ENCODE measurements at regions not wholly inside any gene's neighbourhood (a gene's known extent, or its start where the extent isn't known, plus 50 kb on each side); places are given as distances from the start of the nearest gene placed in this dataset.

DNA sequence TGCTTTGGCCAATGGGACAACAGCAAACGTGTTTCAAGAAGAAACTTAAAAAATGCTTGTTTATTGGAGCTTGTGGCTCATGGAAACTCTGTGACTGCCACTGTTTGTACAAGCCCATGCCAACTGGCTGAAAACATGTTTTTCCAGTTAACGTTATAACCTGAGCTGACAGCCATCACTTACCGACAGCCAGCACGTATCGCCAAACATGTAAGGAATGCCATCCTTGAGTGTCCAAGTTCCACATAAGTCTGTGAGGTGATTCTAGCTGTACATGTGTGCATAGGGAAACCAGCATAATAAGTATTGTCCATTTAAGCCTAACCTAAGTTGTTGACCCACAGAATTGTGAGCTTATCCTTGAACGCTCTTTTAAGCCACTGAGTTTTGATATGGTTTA is 596.9 kb downstream of the TRHDE start:
- Histone ChIP-seq H3K36me3 (ENCODE audit: insufficient read depth, low read length) (no peaks in the 10 kb centered on the region), H3K9me3 (ENCODE audit: control insufficient read depth in 1 of 2, insufficient read depth in 1 of 2, low read length in 2 of 2) (peaks cover 0 to 3% of the 10 kb centered on the region in 2 experiments), H3K4me3 (ENCODE audit: low read length) (no peak overlapping the region), H3K4me1 (ENCODE audit: insufficient read depth, low read length) (no peaks in the 10 kb centered on the region), H3K27me3 (ENCODE audit: control insufficient read depth in 1 of 2, insufficient read depth in 2 of 2, low read length in 2 of 2) (no peaks in the 10 kb centered on the region), H3K27ac (ENCODE audit: low read depth in 1 of 2, low read length in 2 of 2) (no peak overlapping the region)
- Mint-ChIP-seq H3K36me3 (ENCODE audit: low read depth) (no peaks in the 10 kb centered on the region), H3K9me3 (peaks cover 4% of the 10 kb centered on the region), H3K27me3 (no peaks in the 10 kb centered on the region), H3K4me3 (no peak overlapping the region), H3K27ac (no peak overlapping the region), H3K4me1 (ENCODE audit: low read depth) (no peaks in the 10 kb centered on the region)
- intact Hi-C loops (cut with DNase I, micrococcal nuclease): no loop called here
- ChIA-PET CTCF (no interaction called here), POLR2A (no interaction called here)
- TF ChIP-seq, protein P1, sequence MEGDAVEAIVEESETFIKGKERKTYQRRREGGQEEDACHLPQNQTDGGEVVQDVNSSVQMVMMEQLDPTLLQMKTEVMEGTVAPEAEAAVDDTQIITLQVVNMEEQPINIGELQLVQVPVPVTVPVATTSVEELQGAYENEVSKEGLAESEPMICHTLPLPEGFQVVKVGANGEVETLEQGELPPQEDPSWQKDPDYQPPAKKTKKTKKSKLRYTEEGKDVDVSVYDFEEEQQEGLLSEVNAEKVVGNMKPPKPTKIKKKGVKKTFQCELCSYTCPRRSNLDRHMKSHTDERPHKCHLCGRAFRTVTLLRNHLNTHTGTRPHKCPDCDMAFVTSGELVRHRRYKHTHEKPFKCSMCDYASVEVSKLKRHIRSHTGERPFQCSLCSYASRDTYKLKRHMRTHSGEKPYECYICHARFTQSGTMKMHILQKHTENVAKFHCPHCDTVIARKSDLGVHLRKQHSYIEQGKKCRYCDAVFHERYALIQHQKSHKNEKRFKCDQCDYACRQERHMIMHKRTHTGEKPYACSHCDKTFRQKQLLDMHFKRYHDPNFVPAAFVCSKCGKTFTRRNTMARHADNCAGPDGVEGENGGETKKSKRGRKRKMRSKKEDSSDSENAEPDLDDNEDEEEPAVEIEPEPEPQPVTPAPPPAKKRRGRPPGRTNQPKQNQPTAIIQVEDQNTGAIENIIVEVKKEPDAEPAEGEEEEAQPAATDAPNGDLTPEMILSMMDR (IDR thresholded peaks at IDR 0.05): no peak
- ATAC-seq (ENCODE audit: poor library complexity) (no peak), DNase-seq (no peak)

DNA sequence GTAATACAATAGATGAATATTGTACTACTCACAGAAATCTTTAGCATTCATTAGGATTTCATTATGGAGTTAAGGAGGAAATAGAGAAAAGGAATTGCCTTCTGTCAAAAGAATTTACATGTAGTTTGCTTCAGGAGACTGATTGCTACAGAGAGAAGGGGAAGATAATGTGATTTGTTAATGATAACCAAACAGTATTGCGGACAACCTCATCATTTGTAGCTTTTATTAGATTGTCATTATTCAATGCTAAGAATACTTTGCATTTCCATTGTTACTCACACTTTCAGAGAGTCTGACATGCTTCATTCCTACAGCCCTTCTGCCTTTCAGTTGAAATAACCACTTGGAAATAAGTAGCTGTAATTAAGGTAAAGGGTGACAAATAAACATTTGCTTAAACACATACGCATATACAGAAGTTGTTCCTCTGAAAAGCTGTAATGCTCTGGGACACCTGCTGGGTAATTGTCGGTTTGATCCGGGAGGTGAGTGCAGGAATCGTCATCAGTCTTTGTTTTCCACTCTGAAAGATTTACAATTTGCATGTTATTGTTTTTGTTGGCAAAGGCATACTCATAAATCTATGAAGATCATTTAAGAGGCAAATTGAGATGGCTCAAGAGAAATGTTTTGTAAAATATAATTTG is 600.2 kb downstream of the TRHDE start:
- CTCF ChIA-PET: no interaction called here

DNA sequence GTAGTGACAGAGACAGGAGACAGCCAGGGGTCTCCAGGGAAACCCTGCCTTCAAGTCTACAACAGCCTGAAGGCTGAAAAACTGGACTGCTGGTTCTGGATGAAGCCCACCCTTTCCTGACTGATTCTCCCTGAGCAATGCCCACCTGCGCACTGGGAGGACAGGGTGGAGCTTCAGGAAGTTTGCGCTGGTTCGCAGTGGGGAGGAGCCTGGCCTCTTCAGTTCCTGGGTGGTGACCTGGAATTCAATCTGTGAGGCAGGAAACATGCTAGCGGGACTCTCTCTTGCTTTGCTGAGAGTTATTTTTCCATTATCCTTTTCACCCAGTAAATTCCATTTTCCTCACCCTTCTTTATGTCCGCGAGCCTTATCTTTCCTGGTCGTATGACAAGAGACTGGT is 600.8 kb downstream of the TRHDE start:
- Mint-ChIP-seq H3K4me3 (no peak overlapping the region), H3K27ac (no peak overlapping the region), H3K9me3 (peaks cover 8% of the 10 kb centered on the region), H3K36me3 (ENCODE audit: low read depth) (no peaks in the 10 kb centered on the region), H3K4me1 (ENCODE audit: low read depth) (no peaks in the 10 kb centered on the region), H3K27me3 (no peaks in the 10 kb centered on the region)
- Histone ChIP-seq H3K9me3 (ENCODE audit: control insufficient read depth in 1 of 2, insufficient read depth in 1 of 2, low read length in 2 of 2) (peaks cover 3 to 6% of the 10 kb centered on the region in 2 experiments), H3K27ac (ENCODE audit: low read depth in 1 of 2, low read length in 2 of 2) (no peak overlapping the region), H3K4me1 (ENCODE audit: insufficient read depth, low read length) (no peaks in the 10 kb centered on the region), H3K4me3 (ENCODE audit: low read length) (no peak overlapping the region), H3K36me3 (ENCODE audit: insufficient read depth, low read length) (no peaks in the 10 kb centered on the region), H3K27me3 (ENCODE audit: control insufficient read depth in 1 of 2, insufficient read depth in 2 of 2, low read length in 2 of 2) (no peaks in the 10 kb centered on the region)
- ChIA-PET CTCF (no interaction called here), POLR2A (no interaction called here)
- ATAC-seq (ENCODE audit: poor library complexity) (no peak), DNase-seq (no peak)
- intact Hi-C loops (cut with DNase I, micrococcal nuclease): no loop called here
- TF ChIP-seq, protein P1 (IDR thresholded peaks at IDR 0.05): no peak

More for the DNA sequence above, 600.2 kb downstream of the TRHDE start:
- H3K36me3 ChIP-seq (ENCODE audit: insufficient read depth, low read length): no peaks in the 10 kb centered on the region
- DNase-seq (no peak), ATAC-seq (ENCODE audit: poor library complexity) (no peak)
- no peak overlapping the region for H3K4me3 Mint-ChIP-seq
- no peak overlapping the region for H3K27ac Mint-ChIP-seq
- no peaks in the 10 kb centered on the region for H3K27me3 ChIP-seq (ENCODE audit: control insufficient read depth in 1 of 2, insufficient read depth in 2 of 2, low read length in 2 of 2)
- peaks cover 3 to 6% of the 10 kb centered on the region in 2 experiments for H3K9me3 ChIP-seq (ENCODE audit: control insufficient read depth in 1 of 2, insufficient read depth in 1 of 2, low read length in 2 of 2)
- no peak overlapping the region for H3K4me3 ChIP-seq (ENCODE audit: low read length)
- no peaks in the 10 kb centered on the region for H3K27me3 Mint-ChIP-seq
- H3K4me1 ChIP-seq (ENCODE audit: insufficient read depth, low read length): no peaks in the 10 kb centered on the region
- TF ChIP-seq, protein P1 (IDR thresholded peaks at IDR 0.05): no peak
- no peaks in the 10 kb centered on the region for H3K4me1 Mint-ChIP-seq (ENCODE audit: low read depth)
- H3K36me3 Mint-ChIP-seq (ENCODE audit: low read depth): no peaks in the 10 kb centered on the region
- intact Hi-C loops (cut with DNase I, micrococcal nuclease): no loop called here
- POLR2A ChIA-PET: no interaction called here
- H3K27ac ChIP-seq (ENCODE audit: low read depth in 1 of 2, low read length in 2 of 2): no peak overlapping the region
- H3K9me3 Mint-ChIP-seq: peaks cover 8% of the 10 kb centered on the region
